ENCODE measurements at regions not wholly inside any gene's neighbourhood (a gene's known extent, or its start where the extent isn't known, plus 50 kb on each side); places are given as distances from the start of the nearest gene placed in this dataset.

- TF ChIP-seq ZC3H10 (CRISPR knock-in tag; IDR thresholded peaks at IDR 0.05): no peak
- TF ChIP-seq CSDC2 (CRISPR knock-in tag; IDR thresholded peaks at IDR 0.05): no peak
- no peak for TF ChIP-seq ZNF565 (CRISPR knock-in tag; conservative IDR thresholded peaks at IDR 0.05; ENCODE audit: low read depth)
- no peak for TF ChIP-seq CSRNP3 (CRISPR knock-in tag; IDR thresholded peaks at IDR 0.05)
- no peak for TF ChIP-seq CREB5 (CRISPR knock-in tag; IDR thresholded peaks at IDR 0.05; ENCODE audit: low read depth)
- TF ChIP-seq PPARA (CRISPR knock-in tag; IDR thresholded peaks at IDR 0.05; ENCODE audit: borderline replicate concordance): no peak
- no peak for TF ChIP-seq ISL1 (CRISPR knock-in tag; IDR thresholded peaks at IDR 0.05)
- TF ChIP-seq RARB (CRISPR knock-in tag; IDR thresholded peaks at IDR 0.05): no peak
- TF ChIP-seq, protein P1, sequence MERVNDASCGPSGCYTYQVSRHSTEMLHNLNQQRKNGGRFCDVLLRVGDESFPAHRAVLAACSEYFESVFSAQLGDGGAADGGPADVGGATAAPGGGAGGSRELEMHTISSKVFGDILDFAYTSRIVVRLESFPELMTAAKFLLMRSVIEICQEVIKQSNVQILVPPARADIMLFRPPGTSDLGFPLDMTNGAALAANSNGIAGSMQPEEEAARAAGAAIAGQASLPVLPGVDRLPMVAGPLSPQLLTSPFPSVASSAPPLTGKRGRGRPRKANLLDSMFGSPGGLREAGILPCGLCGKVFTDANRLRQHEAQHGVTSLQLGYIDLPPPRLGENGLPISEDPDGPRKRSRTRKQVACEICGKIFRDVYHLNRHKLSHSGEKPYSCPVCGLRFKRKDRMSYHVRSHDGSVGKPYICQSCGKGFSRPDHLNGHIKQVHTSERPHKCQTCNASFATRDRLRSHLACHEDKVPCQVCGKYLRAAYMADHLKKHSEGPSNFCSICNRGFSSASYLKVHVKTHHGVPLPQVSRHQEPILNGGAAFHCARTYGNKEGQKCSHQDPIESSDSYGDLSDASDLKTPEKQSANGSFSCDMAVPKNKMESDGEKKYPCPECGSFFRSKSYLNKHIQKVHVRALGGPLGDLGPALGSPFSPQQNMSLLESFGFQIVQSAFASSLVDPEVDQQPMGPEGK (CRISPR knock-in tag; IDR thresholded peaks at IDR 0.05; ENCODE audit: borderline replicate concordance): no peak
- no peak for TF ChIP-seq SNAI2 (CRISPR knock-in tag; IDR thresholded peaks at IDR 0.05)
- TF ChIP-seq ESRRG (CRISPR knock-in tag; IDR thresholded peaks at IDR 0.05): no peak
- no peak for TF ChIP-seq POU6F1 (CRISPR knock-in tag; IDR thresholded peaks at IDR 0.05; ENCODE audit: borderline replicate concordance, low read depth)
- TF ChIP-seq ZFP30 (CRISPR knock-in tag; IDR thresholded peaks at IDR 0.05): no peak
- TF ChIP-seq GLIS3 (CRISPR knock-in tag; IDR thresholded peaks at IDR 0.05): no peak
- no peak for TF ChIP-seq ARNTL (CRISPR knock-in tag; IDR thresholded peaks at IDR 0.05; ENCODE audit: borderline replicate concordance, low read depth)
- no peak for TF ChIP-seq ZFP3 (CRISPR knock-in tag; IDR thresholded peaks at IDR 0.05)
- ATAC-seq: peak; percentile 90
Observed at GRCh38 chr2:203814661-203815540, 52.7 kb upstream of the CTLA4 start.

DNA sequence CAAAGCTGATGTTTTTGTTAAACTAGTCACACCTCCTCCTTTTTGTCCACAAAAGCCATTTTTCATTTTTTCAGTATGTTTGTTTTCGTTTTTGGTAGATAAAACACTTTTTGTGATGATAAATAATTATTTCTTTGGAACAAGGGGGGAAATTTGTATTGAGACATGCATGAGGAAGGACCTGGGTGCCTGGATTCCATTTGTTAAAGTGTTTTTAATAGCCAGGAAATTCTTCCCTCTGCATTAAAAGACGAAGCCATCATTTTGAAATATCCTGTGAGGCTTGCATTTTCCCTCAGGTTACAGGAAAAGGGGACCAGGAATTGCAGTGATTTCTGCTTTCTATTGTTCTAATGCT is 52.1 kb upstream of the CTLA4 start:
- no peak for ATAC-seq
- TF ChIP-seq POU6F1 (CRISPR knock-in tag; IDR thresholded peaks at IDR 0.05; ENCODE audit: borderline replicate concordance, low read depth) (no peak), PPARA (CRISPR knock-in tag; IDR thresholded peaks at IDR 0.05; ENCODE audit: borderline replicate concordance) (no peak), ISL1 (CRISPR knock-in tag; IDR thresholded peaks at IDR 0.05) (no peak), ZFP30 (CRISPR knock-in tag; IDR thresholded peaks at IDR 0.05) (no peak), TOX (CRISPR knock-in tag; IDR thresholded peaks at IDR 0.05; ENCODE audit: borderline replicate concordance) (no peak), ESRRG (CRISPR knock-in tag; IDR thresholded peaks at IDR 0.05) (no peak), CSDC2 (CRISPR knock-in tag; IDR thresholded peaks at IDR 0.05) (no peak), CREB5 (CRISPR knock-in tag; IDR thresholded peaks at IDR 0.05; ENCODE audit: low read depth) (no peak), CSRNP3 (CRISPR knock-in tag; IDR thresholded peaks at IDR 0.05) (no peak), ARNTL (CRISPR knock-in tag; IDR thresholded peaks at IDR 0.05; ENCODE audit: borderline replicate concordance, low read depth) (no peak), TCF4 (CRISPR knock-in tag; IDR thresholded peaks at IDR 0.05; ENCODE audit: borderline replicate concordance) (no peak)
